ENCODE measurements at regions not wholly inside any gene's neighbourhood (a gene's known extent, or its start where the extent isn't known, plus 50 kb on each side); places are given as distances from the start of the nearest gene placed in this dataset.
A peak's percentile ranks its signal among the peaks of the same experiment; 100 is the strongest.

- H3K27ac ChIP-seq, result no peak overlapping the region
- H3K9me3 ChIP-seq, result no peaks in the 10 kb centered on the region
- H3K4me3 ChIP-seq, result no peak overlapping the region
- TF ChIP-seq CTCF (IDR thresholded peaks at IDR 0.05) (no peak), POLR2A (IDR thresholded peaks at IDR 0.05) (no peak)
- no peaks in the 10 kb centered on the region for H3K27me3 ChIP-seq
- DNase-seq, result no peak
- H3K4me1 ChIP-seq, result no peaks in the 10 kb centered on the region
- 88 to 90% methylated on average over 3 of the region's 3 CpGs for WGBS, 2 donors
- no peaks in the 10 kb centered on the region for H3K36me3 ChIP-seq (ENCODE audit: low read depth, missing control alignments)
- intact Hi-C loops (cut with DNase I; ENCODE audit: low total_unique reads), result no loop called here
Observed at GRCh38 chr4:154927126-154927680, 146.1 kb downstream of the RBM46 start.

GRCh38 chr4:154928640-154929257 lies 147.7 kb downstream of the RBM46 start:
- Histone ChIP-seq H3K27me3 (no peaks in the 10 kb centered on the region), H3K27ac (no peak overlapping the region), H3K4me3 (no peak overlapping the region), H3K4me1 (no peaks in the 10 kb centered on the region), H3K36me3 (ENCODE audit: low read depth, missing control alignments) (no peaks in the 10 kb centered on the region), H3K9me3 (no peaks in the 10 kb centered on the region)
- TF ChIP-seq POLR2A (IDR thresholded peaks at IDR 0.05) (no peak), CTCF (IDR thresholded peaks at IDR 0.05) (peak; percentile 13 to 43 (median 30))
- intact Hi-C loops (cut with DNase I; ENCODE audit: low total_unique reads), result no loop called here
- peak; percentile 53 for DNase-seq
- 68 to 77% methylated on average over 6 of the region's 6 CpGs for WGBS, 2 donors

- Histone ChIP-seq H3K9me3 (no peaks in the 10 kb centered on the region), H3K4me3 (no peak overlapping the region), H3K4me1 (no peaks in the 10 kb centered on the region), H3K27me3 (no peaks in the 10 kb centered on the region), H3K36me3 (ENCODE audit: low read depth, missing control alignments) (no peaks in the 10 kb centered on the region), H3K27ac (no peak overlapping the region)
- 93 to 94% methylated on average over 3 of the region's 3 CpGs for WGBS, 2 donors
- TF ChIP-seq CTCF (IDR thresholded peaks at IDR 0.05), result no peak
- TF ChIP-seq POLR2A (IDR thresholded peaks at IDR 0.05), result no peak
- DNase-seq, result no peak
- intact Hi-C loops (cut with DNase I; ENCODE audit: low total_unique reads), result no loop called here
Observed at GRCh38 chr4:154936873-154937272, 155.8 kb downstream of the RBM46 start.

- no peak for DNase-seq
- H3K27me3 ChIP-seq, result no peaks in the 10 kb centered on the region
- H3K36me3 ChIP-seq (ENCODE audit: low read depth, missing control alignments), result no peaks in the 10 kb centered on the region
- intact Hi-C loops (cut with DNase I; ENCODE audit: low total_unique reads), result no loop called here
- 71 to 77% methylated on average over 3 of the region's 3 CpGs for WGBS, 2 donors
- no peak overlapping the region for H3K27ac ChIP-seq
- no peaks in the 10 kb centered on the region for H3K9me3 ChIP-seq
- no peak overlapping the region for H3K4me3 ChIP-seq
- H3K4me1 ChIP-seq, result no peaks in the 10 kb centered on the region
- TF ChIP-seq POLR2A (IDR thresholded peaks at IDR 0.05), result no peak
- no peak for TF ChIP-seq CTCF (IDR thresholded peaks at IDR 0.05)
Observed at GRCh38 chr4:154939851-154940250, 158.8 kb downstream of the RBM46 start.

GRCh38 chr4:154942176-154942575 lies 161.1 kb downstream of the RBM46 start:
- no peaks in the 10 kb centered on the region for H3K4me1 ChIP-seq
- no peaks in the 10 kb centered on the region for H3K27me3 ChIP-seq
- no peaks in the 10 kb centered on the region for H3K36me3 ChIP-seq (ENCODE audit: low read depth, missing control alignments)
- no peak for DNase-seq
- H3K27ac ChIP-seq, result no peak overlapping the region
- no peak overlapping the region for H3K4me3 ChIP-seq
- no peak for TF ChIP-seq POLR2A (IDR thresholded peaks at IDR 0.05)
- no peak for TF ChIP-seq CTCF (IDR thresholded peaks at IDR 0.05)
- H3K9me3 ChIP-seq, result no peaks in the 10 kb centered on the region
- intact Hi-C loops (cut with DNase I; ENCODE audit: low total_unique reads), result no loop called here
